Gastrocnemius medialis (tissue), 4 donors: ENCODE measurements at regions not wholly inside any gene's neighbourhood (a gene's known extent, or its start where the extent isn't known, plus 50 kb on each side); places are given as distances from the start of the nearest gene placed in this dataset.

Source experiments
- POLR2A ChIP-seq, 2 donors: fragments of 450-650 bp; IDR thresholded peaks; one replicate each; pipeline ENCODE4 v1.6.1; 2017; ENCODE audit warnings: antibody characterized with exemption in 2 of 2, mild to moderate bottlenecking in 2 of 2, moderate library complexity in 2 of 2
- TF ChIP-seq, protein P1 (sequence below), 5 experiments: fragments of 450-650 bp in 3 of 5; fragments of 200-600 bp in 2 of 5; sonication (generic) in 2 of 5; IDR thresholded peaks in 4 of 5; conservative IDR thresholded peaks in 1 of 5; 1 replicate in 4 of 5; 2 replicates in 1 of 5; pipeline ENCODE4 v1.5.1; 2016 to 2019; ENCODE audit warnings: antibody characterized with exemption in 5 of 5, mild to moderate bottlenecking in 3 of 5, moderate library complexity in 3 of 5

DNA sequence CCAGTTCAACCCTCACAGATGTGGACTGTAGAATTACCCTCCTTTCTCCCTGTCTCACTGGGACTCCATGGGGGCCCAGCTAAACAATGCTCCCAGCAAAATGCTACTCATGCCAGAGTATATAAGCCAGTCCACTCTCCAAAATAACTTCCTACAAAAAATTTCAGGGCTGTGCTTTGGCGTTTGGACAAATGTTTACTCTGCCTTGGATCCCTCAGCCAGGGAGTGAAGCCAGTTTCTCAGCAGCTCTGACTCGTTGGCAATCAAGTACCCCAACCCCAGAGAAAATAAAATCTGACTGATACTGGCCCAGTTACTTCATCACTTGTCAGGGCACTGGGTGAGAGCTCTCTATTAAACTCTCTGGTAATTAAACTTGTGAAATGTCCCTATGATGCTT, 250.4 kb downstream of the TSHZ3 start:
- no peak for TF ChIP-seq POLR2A (IDR thresholded peaks at IDR 0.05)
- TF ChIP-seq, protein P1, sequence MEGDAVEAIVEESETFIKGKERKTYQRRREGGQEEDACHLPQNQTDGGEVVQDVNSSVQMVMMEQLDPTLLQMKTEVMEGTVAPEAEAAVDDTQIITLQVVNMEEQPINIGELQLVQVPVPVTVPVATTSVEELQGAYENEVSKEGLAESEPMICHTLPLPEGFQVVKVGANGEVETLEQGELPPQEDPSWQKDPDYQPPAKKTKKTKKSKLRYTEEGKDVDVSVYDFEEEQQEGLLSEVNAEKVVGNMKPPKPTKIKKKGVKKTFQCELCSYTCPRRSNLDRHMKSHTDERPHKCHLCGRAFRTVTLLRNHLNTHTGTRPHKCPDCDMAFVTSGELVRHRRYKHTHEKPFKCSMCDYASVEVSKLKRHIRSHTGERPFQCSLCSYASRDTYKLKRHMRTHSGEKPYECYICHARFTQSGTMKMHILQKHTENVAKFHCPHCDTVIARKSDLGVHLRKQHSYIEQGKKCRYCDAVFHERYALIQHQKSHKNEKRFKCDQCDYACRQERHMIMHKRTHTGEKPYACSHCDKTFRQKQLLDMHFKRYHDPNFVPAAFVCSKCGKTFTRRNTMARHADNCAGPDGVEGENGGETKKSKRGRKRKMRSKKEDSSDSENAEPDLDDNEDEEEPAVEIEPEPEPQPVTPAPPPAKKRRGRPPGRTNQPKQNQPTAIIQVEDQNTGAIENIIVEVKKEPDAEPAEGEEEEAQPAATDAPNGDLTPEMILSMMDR (IDR thresholded peaks at IDR 0.05 in 4 of 5, conservative IDR thresholded peaks at IDR 0.05 in 1 of 5), result no peak
